GM18498 (cell line): ENCODE measurements at regions not wholly inside any gene's neighbourhood (a gene's known extent, or its start where the extent isn't known, plus 50 kb on each side); places are given as distances from the start of the nearest gene placed in this dataset.

ENCODE experiments used
- ATAC-seq: cut with Tn5 transposase; IDR thresholded peaks from one replicate; pipeline ENCODE4 v1.9.1; 2021; ENCODE audit warnings: mild to moderate bottlenecking, moderate library complexity; ENCODE audit not compliant: unreplicated experiment

GRCh38 chrX:39907964-39908661, 189.6 kb downstream of the BCOR start:
- no peak for ATAC-seq

GRCh38 chrX:39909996-39910395, 187.8 kb downstream of the BCOR start:
- no peak for ATAC-seq

DNA sequence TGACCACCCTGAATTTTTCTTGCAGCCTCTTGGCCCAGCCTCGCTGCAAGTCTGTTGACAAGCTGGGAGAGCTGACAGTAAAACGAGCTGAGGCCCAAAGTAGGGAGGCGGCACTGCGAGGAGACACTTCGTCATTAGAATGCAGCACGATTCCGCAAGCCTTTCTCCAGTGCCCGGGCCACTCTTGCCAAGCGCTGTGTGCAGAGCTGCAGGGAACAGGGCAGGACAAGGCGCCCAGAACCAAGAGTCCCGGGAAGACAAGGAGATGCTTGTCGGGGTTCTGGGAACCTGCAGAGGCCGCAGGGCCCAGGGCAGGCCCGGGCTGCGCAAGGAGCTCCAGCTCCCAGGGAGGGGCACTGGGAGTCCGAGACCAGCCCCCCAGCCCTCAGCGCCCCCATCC, 187.1 kb downstream of the BCOR start:
- no peak for ATAC-seq

GRCh38 chrX:39911278-39911897, 186.4 kb downstream of the BCOR start:
- no peak for ATAC-seq

DNA sequence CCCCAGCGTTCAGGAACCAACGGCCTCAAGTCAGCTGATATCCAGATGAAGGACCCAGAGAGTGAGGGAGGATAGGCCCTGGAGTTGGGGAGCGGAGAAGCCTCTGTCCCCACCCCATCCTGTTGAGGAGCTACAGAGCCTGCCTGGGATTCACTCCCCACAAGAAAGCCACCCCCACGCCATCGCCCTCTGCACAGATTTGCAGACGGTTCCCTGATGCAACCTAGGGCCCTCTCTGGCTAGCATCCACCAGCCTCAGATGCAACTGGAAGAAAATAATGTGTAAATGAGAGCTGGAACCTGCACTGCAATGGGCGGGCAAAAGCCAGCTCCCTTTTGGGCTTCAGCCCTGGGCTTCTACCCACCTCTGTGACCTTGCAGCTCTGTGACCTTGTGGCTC, 185.6 kb downstream of the BCOR start:
- ATAC-seq, result no peak

DNA sequence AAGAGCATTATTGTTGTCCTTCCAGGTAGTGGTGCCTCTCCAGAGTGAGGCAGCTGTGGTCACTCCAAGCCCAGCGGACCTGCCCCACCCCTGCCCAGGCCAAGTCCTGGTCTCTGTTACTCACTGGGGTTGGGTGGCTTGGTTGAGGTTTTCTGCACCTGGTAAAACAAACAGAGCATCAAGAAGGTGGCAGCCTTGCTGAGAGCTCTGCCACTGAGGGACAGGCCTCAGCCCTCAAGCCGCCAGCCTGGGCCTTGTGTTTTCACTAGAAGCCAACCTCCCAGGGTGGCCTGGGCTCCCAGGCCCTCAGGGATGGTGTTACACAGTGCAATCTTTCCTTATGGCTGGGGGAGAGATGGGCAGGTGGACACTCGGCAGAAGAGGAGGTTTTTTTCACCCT, 182.7 kb downstream of the BCOR start:
- no peak for ATAC-seq

- no peak for ATAC-seq
Observed at GRCh38 chrX:39915596-39915995, 182.2 kb downstream of the BCOR start.

GRCh38 chrX:39921838-39922237, 175.9 kb downstream of the BCOR start:
- no peak for ATAC-seq

- no peak for ATAC-seq
Observed at GRCh38 chrX:39922488-39922887, 175.3 kb downstream of the BCOR start.

DNA sequence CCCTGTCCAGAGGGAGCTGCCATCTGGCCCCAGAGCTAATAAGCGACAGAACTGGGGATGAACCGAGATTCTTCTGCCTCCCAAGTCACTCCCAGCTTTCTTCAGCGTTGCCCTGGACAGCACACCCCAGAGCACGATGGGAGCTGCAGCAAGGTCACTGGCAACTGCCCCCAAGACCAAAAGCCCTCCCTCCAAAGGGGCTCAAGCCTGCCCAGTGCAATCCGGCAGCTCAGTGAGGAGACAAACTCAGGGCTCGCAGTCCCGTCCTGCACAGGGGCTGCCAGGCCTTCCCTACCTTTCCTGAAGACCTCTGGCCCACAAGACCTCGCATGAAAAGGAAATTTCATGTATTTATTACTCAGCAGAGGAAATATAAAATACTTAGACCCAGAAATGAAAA, 174.8 kb downstream of the BCOR start:
- ATAC-seq, result no peak

GRCh38 chrX:39927380-39927779, 170.4 kb downstream of the BCOR start:
- ATAC-seq, result no peak

- ATAC-seq, result no peak
Observed at GRCh38 chrX:39928704-39929378, 168.9 kb downstream of the BCOR start.

DNA sequence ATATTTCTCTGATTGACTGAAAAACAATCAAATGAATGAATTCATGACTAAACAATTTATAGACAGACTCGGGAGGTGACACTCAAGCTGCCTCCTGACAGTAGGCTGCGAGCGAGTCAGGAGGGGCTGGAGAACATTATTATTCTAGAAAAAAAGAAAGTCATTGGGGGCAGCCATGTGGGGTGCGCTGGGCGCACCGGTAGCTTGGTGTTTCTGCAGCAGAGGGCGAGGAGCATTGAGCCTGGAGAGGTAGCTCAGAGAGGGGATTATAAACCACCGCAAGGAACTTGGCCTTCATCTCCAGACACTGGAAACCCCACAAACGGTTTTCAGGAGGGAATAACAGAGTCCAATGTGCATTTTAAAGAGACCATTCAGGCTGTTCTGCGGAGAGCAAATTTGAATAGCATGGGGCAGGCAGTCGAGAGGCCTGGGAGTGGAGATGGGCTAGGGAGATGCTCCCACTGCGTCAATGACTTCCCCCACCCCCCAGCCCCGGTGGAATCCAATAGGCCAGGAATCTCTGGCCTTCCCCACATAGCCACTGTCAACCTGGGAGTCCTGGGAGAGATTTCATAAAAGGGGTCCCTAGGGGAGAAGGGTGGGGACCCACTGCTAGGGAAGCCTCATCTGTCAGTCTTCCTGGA, 168.3 kb downstream of the BCOR start:
- ATAC-seq, result no peak

- no peak for ATAC-seq
Observed at GRCh38 chrX:39930786-39931528, 166.8 kb downstream of the BCOR start.

DNA sequence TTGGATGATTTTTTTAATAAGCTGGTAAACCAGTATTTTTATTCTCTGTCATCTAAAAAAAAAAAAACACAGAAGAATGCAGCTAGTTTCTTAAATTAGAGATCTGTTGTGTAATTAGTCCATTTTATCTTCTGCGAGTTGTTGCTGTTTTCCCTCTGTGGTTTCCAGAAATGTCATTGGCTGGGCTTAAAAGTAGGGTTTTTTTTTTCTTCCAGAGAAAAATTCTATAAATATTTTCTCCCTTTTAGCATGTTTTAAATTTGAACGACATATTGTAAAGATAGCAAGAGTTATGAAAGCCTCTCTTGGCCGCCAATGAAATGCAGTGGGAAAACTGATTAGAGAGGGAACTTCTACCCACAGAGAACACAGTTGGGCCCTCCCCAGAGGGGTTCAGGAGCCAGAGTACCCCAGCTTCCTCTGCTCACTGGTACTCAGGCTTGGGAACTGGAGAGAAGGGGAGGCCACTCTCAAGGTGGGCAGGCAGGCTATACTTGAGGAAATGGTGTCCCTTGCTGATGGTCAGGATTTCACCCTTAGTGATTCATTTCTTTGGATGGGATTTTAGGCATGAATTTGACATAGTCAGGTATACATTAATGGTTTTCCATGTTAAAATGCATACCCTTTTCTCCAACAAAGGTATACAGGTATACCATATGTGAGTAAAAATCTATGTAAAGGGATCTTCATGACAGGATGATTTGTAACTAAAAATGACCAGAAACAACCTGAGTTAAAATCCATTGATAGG, 166.1 kb downstream of the BCOR start:
- ATAC-seq, result no peak

- ATAC-seq, result no peak
Observed at GRCh38 chrX:39935411-39936064, 162.2 kb downstream of the BCOR start.

GRCh38 chrX:39936886-39937770, 160.6 kb downstream of the BCOR start:
- peak; percentile 87 for ATAC-seq

GRCh38 chrX:39938466-39938865, 159.3 kb downstream of the BCOR start:
- ATAC-seq, result no peak

DNA sequence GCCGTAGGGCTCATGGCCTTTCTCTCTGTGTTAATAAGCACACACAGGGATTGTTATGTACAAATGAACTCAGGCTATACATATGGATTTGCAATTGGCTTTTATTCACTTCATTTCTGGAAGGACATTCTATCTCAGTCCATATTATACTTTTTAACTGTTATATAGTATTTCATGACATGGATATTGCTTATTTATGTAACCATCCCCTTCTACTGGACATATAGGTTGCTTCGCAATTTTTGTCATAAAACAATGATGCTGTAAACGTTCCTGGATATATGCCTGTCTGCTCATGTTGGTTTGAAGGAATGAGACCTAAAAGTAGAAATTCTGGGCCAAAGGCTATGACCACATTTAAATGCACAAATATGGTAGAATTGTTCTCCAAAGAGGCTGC, 158.1 kb downstream of the BCOR start:
- no peak for ATAC-seq
